H1 (cell line): ENCODE measurements at regions not wholly inside any gene's neighbourhood (a gene's known extent, or its start where the extent isn't known, plus 50 kb on each side); places are given as distances from the start of the nearest gene placed in this dataset.

ENCODE experiments used
- CREB1 ChIP-seq: IDR thresholded peaks from 2 replicates; pipeline ENCODE4 v1.6.1; 2012; ENCODE audit warnings: inconsistent platforms
- RBBP5 ChIP-seq: IDR thresholded peaks from 2 replicates; pipeline ENCODE4 v1.7.1; 2012; ENCODE audit warnings: low read depth, mild to moderate bottlenecking, inconsistent platforms, low read length, moderate library complexity, borderline replicate concordance
- SAP30 ChIP-seq: fragments of 300-600 bp; sonication (generic); IDR thresholded peaks from 2 replicates; pipeline ENCODE4 v1.7.1; 2012; ENCODE audit warnings: low read length, moderate library complexity, mild to moderate bottlenecking, inconsistent platforms; ENCODE audit not compliant: insufficient read depth, insufficient replicate concordance

DNA sequence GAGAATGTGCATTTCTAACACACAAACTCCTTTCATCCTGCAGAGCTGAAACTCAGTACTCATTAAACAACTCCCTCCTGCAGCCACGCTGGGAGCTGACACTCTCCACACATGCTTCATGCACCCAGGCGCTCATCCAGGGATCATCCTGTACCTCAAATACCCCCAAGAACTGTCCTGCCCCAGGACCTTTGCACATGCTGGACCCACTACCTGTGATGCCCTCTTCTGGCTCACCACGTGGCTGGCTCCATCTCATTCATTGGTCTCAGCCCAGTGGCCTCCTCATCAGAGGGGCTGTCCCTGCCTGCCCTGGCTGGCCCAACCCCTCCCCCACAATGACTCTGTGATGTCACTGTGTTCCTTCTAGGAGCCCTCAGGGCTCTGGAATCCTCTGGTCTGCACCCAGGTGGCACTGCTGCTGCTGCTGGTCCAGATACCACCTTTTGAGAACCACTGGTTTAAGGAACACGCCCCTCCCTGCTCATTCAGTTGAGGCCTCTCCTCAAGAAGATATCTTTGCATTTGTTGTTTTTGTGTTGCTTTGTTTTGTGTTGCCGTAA lies 160.9 kb upstream of the FOXF1 start (continued):
- TF ChIP-seq CREB1: 0 out of 2 replicates have a peak, but pooled peaks have one; percentile 28
- TF ChIP-seq RBBP5: no peak
- TF ChIP-seq SAP30: no peak
